Myocyte (in vitro differentiated cells): ENCODE measurements at regions not wholly inside any gene's neighbourhood (a gene's known extent, or its start where the extent isn't known, plus 50 kb on each side); places are given as distances from the start of the nearest gene placed in this dataset.
"Not testable (repeated sequence)": the region's sequence is repeated elsewhere in the genome, so short reads cannot be mapped to it uniquely, and the experiment has no call there.

Experiments used
- DNase-seq: peaks from one replicate; pipeline ENCODE4 v3.0.0-alpha.2; 2012; ENCODE audit warnings: low read depth

- no peak for DNase-seq
Observed at GRCh38 chr2:138949517-138949916, 169.3 kb upstream of the NXPH2 start.

DNA sequence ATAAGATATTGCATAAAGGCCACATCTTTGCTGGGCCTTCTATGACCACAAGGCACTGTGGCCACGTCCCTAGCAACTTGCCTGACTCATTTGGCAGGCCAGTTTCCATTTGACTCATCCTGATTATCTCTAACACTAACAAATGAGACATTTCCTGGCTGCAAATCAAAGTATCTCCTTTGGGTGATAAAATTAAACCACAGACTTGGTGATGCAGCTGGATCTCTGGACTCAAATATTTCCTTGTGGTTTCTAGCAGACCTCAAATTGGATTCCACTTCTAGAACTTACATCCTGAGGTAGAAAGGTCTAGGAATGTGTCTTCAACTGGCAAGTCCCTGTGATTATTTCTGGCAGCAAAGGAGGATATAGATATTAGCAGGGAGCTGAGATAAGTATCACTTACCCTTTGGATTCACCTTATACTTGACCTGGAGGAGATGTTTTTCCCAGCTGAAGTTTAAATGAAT is 167.9 kb upstream of the NXPH2 start:
- peak; percentile 98 for DNase-seq

GRCh38 chr2:138943470-138943869 is 163.3 kb upstream of the NXPH2 start:
- DNase-seq, result no peak

GRCh38 chr2:138942466-138942865 is 162.3 kb upstream of the NXPH2 start:
- DNase-seq, result no peak

DNA sequence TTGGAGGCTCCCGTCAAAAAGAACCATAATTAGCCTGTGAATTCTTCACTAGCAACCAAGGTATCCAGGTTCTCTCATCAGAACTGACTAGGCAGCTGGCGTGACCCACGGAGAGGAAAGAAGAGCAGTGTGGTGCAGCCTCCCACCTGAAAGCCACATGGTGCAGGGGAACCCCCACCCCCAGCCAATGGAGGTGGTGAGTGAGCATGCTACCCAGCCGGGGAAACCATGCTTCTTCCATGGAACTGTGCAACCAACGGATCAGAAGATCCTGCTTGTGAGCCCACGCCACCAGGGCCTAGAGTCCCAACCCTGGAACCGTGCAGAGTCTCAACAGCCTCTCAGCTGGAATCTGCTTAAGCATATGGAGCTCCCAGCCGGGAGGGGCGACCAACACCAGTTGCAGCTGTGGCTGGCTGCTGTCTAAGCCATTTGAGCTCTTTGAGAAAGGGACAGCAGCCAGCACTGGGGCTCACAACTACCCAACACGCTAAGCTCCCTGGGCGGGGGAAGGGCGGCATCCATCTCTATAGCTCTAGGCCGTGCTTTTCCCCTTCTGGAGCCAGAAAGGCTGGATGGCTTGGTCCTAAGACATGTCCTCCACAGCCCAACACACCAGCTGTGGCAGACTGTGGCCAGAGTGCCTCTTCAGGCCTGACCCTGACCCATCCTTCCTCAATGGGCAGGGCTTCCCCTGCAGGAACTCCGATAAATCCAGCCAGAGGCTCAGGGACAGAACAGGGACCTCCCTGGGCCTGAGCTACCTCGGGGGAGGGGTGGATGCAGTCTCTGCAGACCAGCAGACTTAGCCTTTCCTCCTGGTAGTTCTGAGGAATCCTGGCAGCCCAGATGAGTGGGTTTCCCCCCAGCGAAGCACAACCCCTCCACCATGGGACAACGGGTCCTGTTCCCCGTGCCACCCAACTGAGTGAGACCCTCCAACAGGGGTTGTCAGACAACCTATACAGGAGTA is 151.4 kb upstream of the NXPH2 start:
- no peak for DNase-seq

DNA sequence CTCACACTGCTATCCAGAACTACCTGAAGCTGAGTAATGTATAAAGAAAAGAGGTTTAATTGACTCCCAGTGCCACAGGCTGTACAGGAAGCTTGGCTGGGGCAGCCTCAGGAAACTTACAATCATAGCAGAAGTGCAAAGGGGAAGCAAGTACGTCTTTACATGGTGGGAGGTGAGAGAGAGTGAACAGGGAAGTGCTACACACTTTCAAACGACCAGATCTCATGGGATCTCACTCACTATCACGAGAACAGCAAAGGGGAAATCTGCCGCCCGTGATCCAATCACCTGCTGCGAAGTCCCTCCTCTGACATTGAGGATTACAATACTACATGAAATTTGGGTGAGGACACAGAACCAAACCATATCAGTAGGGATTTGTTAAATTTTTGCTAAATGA is 150.4 kb upstream of the NXPH2 start:
- DNase-seq, result no peak

GRCh38 chr2:138928374-138929021 is 148.3 kb upstream of the NXPH2 start:
- DNase-seq, result no peak

DNA sequence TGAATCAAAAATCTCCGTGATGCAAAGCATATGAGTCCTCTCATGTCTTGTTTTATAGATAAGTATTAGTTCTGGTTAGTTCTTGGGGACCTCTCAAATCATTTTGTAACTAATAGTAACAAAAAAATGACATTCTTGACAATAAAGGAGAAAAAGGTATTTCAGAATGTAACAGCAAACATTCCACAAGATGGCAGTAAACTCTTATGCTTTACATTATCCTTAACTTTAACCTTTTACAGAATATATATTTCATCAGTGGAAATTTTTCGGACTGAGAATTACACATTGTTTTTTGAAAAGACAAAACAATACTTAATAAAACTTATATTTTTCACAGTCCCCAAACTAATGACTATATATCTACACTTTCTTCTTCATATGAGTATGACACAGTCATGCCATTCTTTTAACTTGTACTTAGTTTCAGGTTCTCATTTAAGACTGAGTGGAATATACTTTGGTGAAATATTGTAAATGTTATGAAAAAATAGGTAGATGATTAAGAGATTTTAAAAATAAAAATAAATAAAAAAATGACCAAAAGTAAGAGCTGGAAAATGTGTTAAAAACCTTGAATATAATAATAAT is 142.9 kb upstream of the NXPH2 start:
- peak; percentile 47 for DNase-seq

- peak; percentile 7 for DNase-seq
Observed at GRCh38 chr2:138919120-138919747, 139.0 kb upstream of the NXPH2 start.

DNA sequence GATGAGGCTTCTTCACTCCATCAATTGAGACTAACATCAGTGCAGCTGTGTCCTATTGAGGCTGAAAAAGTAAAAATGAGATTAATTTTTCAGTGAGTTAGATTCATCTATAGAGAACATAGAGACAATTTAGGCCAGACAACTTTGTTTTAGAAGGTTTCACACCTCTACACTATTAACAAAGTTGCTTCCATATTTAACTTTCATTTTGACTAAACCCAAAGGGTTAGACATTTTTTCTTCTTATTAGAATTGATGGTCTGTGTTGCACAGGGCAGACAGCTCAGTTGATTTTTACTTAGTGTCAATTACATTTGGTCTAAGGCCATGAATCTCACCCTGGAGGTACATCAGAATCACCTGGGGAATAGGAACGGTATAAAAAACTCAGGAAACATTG is 130.2 kb upstream of the NXPH2 start:
- no peak for DNase-seq

- DNase-seq, result no peak
Observed at GRCh38 chr2:138906549-138906948, 126.4 kb upstream of the NXPH2 start.

GRCh38 chr2:138902239-138902871 is 122.2 kb upstream of the NXPH2 start:
- DNase-seq, result no peak

GRCh38 chr2:138901530-138901929 is 121.3 kb upstream of the NXPH2 start:
- DNase-seq, result no peak

- DNase-seq, result no peak
Observed at GRCh38 chr2:138898855-138899254, 118.7 kb upstream of the NXPH2 start.

DNA sequence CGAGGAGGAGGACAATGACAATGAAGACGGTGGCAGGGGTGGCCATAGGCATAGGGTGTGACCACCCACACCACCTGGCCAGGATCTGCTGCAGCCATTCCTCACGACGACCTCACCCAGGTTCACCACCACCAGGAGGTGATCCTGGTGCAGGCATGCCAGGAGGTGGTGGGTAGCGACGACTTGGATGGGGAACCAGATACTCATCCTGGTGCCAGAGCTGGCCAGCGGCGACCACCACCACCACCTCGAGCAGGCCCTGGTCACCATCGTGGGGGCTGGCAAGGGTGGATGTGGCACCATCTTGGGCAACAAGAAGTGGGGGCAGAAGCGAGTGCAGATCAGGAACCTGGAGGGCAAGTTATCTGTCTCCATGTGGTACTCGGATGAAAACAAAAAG is 117.1 kb upstream of the NXPH2 start:
- no peak for DNase-seq

DNA sequence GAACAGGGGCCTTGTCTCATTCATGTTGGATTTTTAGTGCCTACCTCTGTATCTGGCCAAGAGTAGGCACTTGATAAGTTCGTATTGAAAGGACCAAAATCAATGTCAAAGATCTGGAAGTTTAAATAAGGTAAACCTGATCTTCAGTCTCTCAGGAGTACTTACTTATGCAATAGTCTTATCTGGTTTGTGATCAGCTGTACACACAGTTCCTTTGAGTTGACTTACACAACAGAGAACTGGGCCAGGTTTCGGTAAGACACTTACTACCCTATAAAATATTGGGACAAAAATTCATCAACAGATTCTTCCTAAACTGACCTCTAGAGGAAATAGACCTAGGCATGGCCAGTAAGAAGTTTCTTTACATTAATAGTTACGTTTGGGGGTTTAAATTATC is 113.6 kb upstream of the NXPH2 start:
- no peak for DNase-seq

- DNase-seq, result no peak
Observed at GRCh38 chr2:138881126-138881525, 100.9 kb upstream of the NXPH2 start.

DNA sequence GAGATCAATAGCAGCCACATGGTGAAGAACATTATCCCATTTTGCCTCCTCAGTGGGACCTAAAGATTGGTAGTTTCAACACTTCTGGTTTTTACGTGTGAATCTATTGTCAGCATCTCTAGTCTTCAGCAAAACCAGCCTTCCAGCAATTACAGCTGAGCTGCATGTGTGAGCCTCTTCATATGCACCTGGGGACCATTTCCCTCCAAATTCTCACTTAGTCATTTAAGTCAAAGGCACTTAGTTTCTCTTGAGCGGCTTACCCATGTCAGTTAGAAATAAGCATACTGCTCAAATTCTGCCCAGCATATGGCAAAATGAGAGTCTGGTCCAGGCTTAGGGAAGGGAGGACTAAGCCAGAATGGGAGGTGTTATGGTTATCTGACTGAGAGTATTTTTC is 99.7 kb upstream of the NXPH2 start:
- no peak for DNase-seq

GRCh38 chr2:138877421-138877820 is 97.2 kb upstream of the NXPH2 start:
- no peak for DNase-seq

DNA sequence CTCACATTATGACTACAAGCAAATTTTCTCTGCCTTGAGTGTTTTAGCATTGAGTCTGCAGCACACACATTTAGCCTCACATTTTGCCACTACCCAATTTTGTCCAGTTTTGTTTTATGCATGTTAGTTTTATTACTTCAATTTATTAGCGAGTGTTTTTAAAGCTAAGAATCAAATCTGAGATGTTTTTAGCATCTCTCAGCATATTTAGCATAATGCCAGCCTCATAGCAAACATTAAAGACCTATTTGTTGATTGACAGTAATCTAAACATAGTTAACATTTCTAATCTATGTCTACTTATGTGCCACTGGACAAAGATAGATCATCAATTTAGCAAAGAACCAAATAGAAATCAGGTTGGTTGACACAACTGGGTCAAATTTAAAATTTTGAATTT is 94.1 kb upstream of the NXPH2 start:
- no peak for DNase-seq

DNA sequence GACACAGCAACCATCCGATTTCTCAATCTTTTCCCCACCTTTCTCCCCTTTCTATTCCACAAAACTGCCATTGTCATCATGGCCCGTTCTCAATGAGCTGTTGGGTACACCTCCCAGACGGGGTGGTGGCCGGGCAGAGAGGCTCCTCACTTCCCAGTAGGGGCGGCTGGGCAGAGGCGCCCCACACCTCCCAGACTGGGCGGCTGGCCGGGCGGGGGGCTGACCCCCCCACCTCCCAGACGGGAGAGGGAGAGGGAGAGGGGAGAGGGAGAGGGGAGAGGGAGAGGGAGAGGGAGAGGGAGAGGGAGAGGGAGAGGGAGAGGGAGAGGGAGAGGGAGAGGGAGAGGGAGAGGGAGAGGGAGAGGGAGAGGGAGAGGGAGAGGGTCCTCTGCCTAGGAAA is 91.9 kb upstream of the NXPH2 start:
- DNase-seq, result not testable (repeated sequence)
